Astrocyte of the cerebellum (primary cell): ENCODE measurements at regions not wholly inside any gene's neighbourhood (a gene's known extent, or its start where the extent isn't known, plus 50 kb on each side); places are given as distances from the start of the nearest gene placed in this dataset.
A peak's percentile ranks its signal among the peaks of the same experiment; 100 is the strongest.
"Not testable (repeated sequence)": the region's sequence is repeated elsewhere in the genome, so short reads cannot be mapped to it uniquely, and the experiment has no call there.

Experiments used
- DNase-seq: peaks from one replicate; pipeline ENCODE4 v3.0.0-alpha.2; 2011; ENCODE audit warnings: low read depth
- H3K4me3 ChIP-seq: 2 replicates; pipeline ENCODE4 v1.5.1; 2011; ENCODE audit warnings: mild to moderate bottlenecking, low read depth, low read length, moderate library complexity
- in situ Hi-C: cut with HindIII; loops from 2 replicates; pipeline ENCODE4 v1.10.0; 2017; ENCODE audit warnings: low sequenced_read_pairs
- TF ChIP-seq, protein P1 (sequence below): IDR thresholded peaks from 2 replicates; pipeline ENCODE4 v1.5.1; 2012; ENCODE audit warnings: low read length, low read depth, moderate library complexity, mild to moderate bottlenecking; ENCODE audit errors: missing control alignments

DNA sequence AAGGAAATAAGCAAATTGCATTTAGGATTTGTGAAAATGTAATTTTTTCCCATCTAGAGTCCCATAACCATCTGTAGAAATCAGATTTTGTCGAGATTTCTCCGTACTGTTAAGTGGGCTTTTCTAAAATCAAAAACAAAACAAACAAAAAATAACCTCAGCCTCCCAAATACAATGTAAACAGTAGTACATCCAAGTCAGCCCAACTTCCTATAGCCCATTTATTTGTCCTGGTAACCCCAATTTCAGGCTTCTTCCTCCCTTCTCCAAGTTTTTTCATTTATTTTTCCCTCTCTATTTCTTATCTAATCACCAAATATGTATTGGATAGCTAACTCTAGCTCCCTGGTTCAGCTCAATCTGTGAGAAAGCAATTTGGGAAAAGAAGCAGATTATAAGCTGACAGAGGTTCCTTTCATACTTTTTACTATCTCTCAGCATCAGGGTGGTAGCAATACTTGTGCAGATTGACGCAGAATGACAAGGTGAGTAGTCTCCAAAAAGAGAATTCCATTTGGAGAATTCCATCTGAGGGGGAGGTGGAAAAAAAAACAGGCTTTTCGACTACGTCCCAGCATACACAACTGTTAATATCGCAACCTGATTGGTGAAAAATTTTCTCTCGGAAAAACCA, 132.6 kb upstream of the BTN3A2 start:
- in situ Hi-C loops, result no loop called here
- H3K4me3 ChIP-seq, result no peak overlapping the region
- TF ChIP-seq, protein P1, sequence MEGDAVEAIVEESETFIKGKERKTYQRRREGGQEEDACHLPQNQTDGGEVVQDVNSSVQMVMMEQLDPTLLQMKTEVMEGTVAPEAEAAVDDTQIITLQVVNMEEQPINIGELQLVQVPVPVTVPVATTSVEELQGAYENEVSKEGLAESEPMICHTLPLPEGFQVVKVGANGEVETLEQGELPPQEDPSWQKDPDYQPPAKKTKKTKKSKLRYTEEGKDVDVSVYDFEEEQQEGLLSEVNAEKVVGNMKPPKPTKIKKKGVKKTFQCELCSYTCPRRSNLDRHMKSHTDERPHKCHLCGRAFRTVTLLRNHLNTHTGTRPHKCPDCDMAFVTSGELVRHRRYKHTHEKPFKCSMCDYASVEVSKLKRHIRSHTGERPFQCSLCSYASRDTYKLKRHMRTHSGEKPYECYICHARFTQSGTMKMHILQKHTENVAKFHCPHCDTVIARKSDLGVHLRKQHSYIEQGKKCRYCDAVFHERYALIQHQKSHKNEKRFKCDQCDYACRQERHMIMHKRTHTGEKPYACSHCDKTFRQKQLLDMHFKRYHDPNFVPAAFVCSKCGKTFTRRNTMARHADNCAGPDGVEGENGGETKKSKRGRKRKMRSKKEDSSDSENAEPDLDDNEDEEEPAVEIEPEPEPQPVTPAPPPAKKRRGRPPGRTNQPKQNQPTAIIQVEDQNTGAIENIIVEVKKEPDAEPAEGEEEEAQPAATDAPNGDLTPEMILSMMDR, result no peak
- no peak for DNase-seq

DNA sequence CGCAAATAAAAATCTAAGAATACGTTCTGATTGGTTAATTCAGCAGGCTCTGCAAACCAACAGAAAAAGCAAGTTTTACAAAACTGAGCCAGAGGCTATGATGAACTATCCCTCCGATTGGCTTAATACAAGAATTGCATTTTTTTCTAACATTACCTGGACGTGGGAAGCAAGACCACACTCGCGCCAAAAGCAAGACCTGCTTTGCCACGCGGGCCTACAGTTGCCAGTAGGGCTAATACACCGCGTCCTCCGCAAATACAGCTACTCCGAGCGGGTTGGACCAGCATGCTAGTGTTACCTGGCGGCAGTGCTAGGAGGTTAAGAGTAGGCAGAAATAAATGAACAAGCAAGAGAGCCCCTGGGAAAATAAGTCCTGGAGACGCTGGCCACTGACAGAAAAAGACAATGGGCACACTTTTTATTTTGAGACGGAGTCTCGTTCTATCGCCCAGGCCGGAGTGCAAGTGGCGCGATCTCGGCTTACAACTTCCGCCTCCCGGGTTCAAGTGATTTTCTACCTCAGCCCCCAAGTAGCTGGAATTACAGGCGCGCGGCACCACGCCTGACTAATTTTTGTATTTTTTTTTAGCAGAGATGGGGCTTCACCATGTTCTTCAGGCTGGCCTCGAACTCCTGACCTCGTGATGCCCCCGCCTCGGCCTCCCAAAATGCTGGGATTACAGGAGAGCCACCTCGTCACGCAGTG, 131.9 kb upstream of the BTN3A2 start:
- H3K4me3 ChIP-seq, result peak overlapping the region; percentile 50
- no peak for DNase-seq
- TF ChIP-seq, protein P1, result no peak
- in situ Hi-C loops, result no loop called here

DNA sequence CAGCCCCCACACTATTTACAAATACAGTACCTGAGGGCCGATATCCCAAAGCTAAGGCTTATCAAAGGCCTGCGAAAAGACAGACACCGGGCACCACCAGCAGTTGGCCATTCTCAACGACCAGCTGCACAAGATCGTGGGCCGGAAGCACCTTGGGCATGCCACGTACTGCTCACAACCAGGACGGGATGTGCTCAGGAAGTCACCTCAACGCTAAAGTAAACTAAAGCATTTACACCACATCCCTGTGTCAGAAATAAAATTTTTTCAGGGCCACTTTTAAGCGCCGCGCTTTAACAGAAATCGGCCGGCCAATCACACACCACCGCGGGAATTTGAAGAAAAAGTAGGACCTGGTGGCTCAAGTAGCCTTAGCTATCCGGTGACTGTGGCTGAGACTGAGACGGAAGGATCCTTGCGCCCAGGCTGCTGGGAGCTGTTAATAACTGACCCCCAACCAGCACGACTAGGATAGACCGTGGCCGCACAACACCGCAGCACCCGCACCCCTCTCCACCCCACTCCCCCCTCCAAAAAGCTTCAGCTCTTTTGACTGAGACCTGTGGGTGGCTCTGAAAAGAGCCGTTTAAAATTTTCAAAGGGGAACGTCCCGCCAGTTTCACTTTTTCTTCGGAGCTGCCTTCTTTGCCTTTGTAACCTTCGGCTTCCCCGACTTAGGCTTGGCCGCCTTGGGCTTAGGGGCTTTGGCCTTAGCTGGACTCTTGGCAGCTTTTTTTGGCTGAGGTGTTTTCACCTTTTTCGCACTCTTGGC, 131.2 kb upstream of the BTN3A2 start:
- TF ChIP-seq, protein P1, result no peak
- DNase-seq, result no peak
- in situ Hi-C loops, result no loop called here
- H3K4me3 ChIP-seq, result peak overlapping the region; percentile 50

DNA sequence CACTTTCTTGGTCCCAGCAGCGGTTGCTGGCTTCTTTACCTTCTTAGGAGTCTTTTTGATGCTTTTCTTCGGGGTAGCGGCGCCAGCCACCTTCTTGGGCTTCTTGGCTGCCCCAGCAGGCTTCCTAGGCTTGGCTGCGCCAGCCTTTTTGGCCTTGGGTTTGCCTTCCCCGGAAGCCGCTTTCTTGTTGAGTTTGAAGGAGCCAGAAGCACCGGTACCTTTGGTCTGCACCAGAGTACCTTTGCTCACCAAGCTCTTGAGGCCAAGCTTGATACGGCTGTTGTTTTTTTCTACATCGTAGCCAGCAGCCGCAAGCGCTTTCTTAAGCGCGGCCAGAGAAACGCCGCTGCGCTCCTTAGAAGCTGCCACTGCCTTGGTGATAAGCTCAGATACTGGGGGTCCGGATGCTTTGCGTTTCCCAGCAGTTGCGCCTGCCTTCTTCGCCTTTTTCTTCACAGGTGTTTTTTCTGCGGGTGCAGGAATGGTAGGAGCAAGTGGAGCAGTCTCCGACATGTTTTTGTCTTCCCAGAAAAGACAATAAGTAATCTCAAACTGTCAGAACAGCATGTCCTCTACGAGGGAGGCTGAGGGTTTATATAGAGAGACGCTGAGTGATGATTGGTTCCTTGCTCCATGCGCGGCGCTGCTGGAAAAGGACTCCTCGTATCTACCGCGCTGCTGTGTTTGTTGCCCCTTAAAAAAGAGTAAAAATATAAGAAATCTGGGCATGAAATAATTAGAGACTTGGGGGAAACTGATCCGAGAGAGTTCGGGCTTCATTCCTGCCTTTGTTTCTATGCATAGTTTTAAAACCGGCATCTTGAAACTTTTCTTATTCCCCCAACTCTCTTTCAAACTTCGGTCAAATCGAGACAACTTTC, 130.3 kb upstream of the BTN3A2 start:
- in situ Hi-C loops, result no loop called here
- peak; percentile 54 for DNase-seq
- H3K4me3 ChIP-seq, result peak overlapping the region; percentile 50
- TF ChIP-seq, protein P1, result no peak

DNA sequence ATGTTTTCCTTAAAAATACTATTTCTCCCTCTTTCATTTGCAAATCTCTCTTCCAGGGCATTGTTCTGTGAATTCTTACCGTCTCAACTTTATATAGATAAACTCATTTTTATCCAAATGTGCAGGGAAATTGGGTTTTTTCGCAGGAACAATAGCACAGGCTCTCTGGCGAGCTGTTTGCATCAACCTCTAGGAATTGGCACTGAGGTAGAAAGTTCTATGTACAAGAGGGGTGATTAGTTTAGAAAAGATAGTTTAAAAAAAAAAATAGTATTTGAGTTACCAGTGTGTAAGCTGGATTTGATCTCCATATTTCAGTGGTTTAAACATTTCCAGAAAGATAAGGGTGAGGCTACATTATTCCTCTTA, 129.7 kb upstream of the BTN3A2 start:
- in situ Hi-C loops, result no loop called here
- DNase-seq, result no peak
- H3K4me3 ChIP-seq, result peak overlapping the region; percentile 50
- TF ChIP-seq, protein P1, result no peak

DNA sequence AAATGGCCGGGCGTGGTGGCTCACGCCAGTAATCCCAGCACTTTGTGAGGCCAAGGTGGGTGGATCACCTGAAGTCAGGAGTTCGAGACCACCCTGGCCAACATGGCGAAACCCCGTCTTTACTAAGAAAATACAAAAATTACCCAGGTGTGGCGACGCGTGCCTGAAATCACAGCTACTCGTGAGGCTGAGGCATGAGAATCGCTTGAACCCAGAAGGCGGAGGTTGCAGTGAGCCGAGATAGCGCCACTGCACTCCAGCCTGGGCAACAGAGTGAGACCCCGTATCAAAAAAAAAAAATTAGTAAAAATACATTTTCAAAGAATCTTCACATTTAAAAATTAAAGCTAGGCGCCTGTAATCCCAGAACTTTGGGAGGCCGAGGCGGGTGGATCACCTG, 125.6 kb upstream of the BTN3A2 start:
- in situ Hi-C loops, DNase-seq, H3K4me3 ChIP-seq: not testable (repeated sequence)
